K562 (cell line): ENCODE measurements at regions not wholly inside any gene's neighbourhood (a gene's known extent, or its start where the extent isn't known, plus 50 kb on each side); places are given as distances from the start of the nearest gene placed in this dataset.

Experiments used
- ETV6 ChIP-seq, 3 experiments: fragments of 150-350 bp in 1 of 3; sonication (generic) in 1 of 3; formaldehyde crosslinking in 1 of 3; IDR thresholded peaks; 2 replicates each; pipeline versions ENCODE4 v1.6.1 to v1.8.0; 2014 to 2022; ENCODE audit warnings: borderline replicate concordance in 2 of 3, low read depth in 2 of 3, antibody characterized with exemption in 1 of 3, low read length in 1 of 3, mild to moderate bottlenecking in 1 of 3, missing genetic modification reagents in 1 of 3
- MCM7 ChIP-seq, 2 experiments: fragments of 450-650 bp; IDR thresholded peaks; 2 replicates each; pipeline ENCODE4 v1.6.1; 2016 to 2018
- TF ChIP-seq, protein P1 (sequence below), 2 experiments: fragments of 450-650 bp; formaldehyde crosslinking in 1 of 2; IDR thresholded peaks; 2 replicates each; pipeline versions ENCODE4 v1.4.0 to v1.6.1; 2014 to 2020; ENCODE audit warnings: mild to moderate bottlenecking in 2 of 2, borderline replicate concordance in 1 of 2, low read depth in 1 of 2
- TF ChIP-seq, protein P2 (sequence below): fragments of 250-450 bp; sonication (Bioruptor Pico); IDR thresholded peaks from 2 replicates; pipeline ENCODE4 v1.5.0; 2020; ENCODE audit warnings: mild to moderate bottlenecking

GRCh38 chr5:93209476-93209875 lies 371.5 kb downstream of the NR2F1-AS1 start (continued):
- TF ChIP-seq, protein P1, sequence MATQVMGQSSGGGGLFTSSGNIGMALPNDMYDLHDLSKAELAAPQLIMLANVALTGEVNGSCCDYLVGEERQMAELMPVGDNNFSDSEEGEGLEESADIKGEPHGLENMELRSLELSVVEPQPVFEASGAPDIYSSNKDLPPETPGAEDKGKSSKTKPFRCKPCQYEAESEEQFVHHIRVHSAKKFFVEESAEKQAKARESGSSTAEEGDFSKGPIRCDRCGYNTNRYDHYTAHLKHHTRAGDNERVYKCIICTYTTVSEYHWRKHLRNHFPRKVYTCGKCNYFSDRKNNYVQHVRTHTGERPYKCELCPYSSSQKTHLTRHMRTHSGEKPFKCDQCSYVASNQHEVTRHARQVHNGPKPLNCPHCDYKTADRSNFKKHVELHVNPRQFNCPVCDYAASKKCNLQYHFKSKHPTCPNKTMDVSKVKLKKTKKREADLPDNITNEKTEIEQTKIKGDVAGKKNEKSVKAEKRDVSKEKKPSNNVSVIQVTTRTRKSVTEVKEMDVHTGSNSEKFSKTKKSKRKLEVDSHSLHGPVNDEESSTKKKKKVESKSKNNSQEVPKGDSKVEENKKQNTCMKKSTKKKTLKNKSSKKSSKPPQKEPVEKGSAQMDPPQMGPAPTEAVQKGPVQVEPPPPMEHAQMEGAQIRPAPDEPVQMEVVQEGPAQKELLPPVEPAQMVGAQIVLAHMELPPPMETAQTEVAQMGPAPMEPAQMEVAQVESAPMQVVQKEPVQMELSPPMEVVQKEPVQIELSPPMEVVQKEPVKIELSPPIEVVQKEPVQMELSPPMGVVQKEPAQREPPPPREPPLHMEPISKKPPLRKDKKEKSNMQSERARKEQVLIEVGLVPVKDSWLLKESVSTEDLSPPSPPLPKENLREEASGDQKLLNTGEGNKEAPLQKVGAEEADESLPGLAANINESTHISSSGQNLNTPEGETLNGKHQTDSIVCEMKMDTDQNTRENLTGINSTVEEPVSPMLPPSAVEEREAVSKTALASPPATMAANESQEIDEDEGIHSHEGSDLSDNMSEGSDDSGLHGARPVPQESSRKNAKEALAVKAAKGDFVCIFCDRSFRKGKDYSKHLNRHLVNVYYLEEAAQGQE (IDR thresholded peaks at IDR 0.05; ENCODE audit: borderline replicate concordance): no peak
- TF ChIP-seq, protein P1 (CRISPR knock-in tag; IDR thresholded peaks at IDR 0.05; ENCODE audit: low read depth): no peak
- TF ChIP-seq MCM7 (IDR thresholded peaks at IDR 0.05): no peak
- TF ChIP-seq, protein P2, sequence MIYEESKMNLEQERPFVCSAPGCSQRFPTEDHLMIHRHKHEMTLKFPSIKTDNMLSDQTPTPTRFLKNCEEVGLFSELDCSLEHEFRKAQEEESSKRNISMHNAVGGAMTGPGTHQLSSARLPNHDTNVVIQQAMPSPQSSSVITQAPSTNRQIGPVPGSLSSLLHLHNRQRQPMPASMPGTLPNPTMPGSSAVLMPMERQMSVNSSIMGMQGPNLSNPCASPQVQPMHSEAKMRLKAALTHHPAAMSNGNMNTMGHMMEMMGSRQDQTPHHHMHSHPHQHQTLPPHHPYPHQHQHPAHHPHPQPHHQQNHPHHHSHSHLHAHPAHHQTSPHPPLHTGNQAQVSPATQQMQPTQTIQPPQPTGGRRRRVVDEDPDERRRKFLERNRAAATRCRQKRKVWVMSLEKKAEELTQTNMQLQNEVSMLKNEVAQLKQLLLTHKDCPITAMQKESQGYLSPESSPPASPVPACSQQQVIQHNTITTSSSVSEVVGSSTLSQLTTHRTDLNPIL: no peak
- no peak for TF ChIP-seq ETV6 (IDR thresholded peaks at IDR 0.05; ENCODE audit: borderline replicate concordance in 1 of 2, low read depth in 2 of 2, low read length in 1 of 2)
- TF ChIP-seq ETV6 (CRISPR knock-in tag; IDR thresholded peaks at IDR 0.05; ENCODE audit: borderline replicate concordance): no peak
